ENCODE measurements at regions not wholly inside any gene's neighbourhood (a gene's known extent, or its start where the extent isn't known, plus 50 kb on each side); places are given as distances from the start of the nearest gene placed in this dataset.
A peak's percentile ranks its signal among the peaks of the same experiment; 100 is the strongest.
"Not testable (repeated sequence)": the region's sequence is repeated elsewhere in the genome, so short reads cannot be mapped to it uniquely, and the experiment has no call there.

GRCh38 chr2:8312861-8313830, 368.7 kb upstream of the ID2 start:
- no peak for DNase-seq

- DNase-seq = no peak
Observed at GRCh38 chr2:8314063-8314462, 367.8 kb upstream of the ID2 start.

GRCh38 chr2:8315531-8316165, 366.2 kb upstream of the ID2 start:
- no peak for DNase-seq

GRCh38 chr2:8316356-8316755, 365.5 kb upstream of the ID2 start:
- DNase-seq = no peak

- DNase-seq = no peak
Observed at GRCh38 chr2:8317418-8317817, 364.4 kb upstream of the ID2 start.

- no peak for DNase-seq
Observed at GRCh38 chr2:8319219-8319618, 362.6 kb upstream of the ID2 start.

- DNase-seq = no peak
Observed at GRCh38 chr2:8320311-8321066, 361.4 kb upstream of the ID2 start.

GRCh38 chr2:8322634-8323033, 359.2 kb upstream of the ID2 start:
- no peak for DNase-seq

GRCh38 chr2:8324164-8324856, 357.5 kb upstream of the ID2 start:
- DNase-seq = peak; percentile 90

GRCh38 chr2:8324901-8325300, 357.0 kb upstream of the ID2 start:
- no peak for DNase-seq

- no peak for DNase-seq
Observed at GRCh38 chr2:8327371-8328100, 354.3 kb upstream of the ID2 start.

- DNase-seq = no peak
Observed at GRCh38 chr2:8328217-8328616, 353.6 kb upstream of the ID2 start.

GRCh38 chr2:8329660-8330622, 351.9 kb upstream of the ID2 start:
- no peak for DNase-seq

- DNase-seq = no peak
Observed at GRCh38 chr2:8331068-8331467, 350.8 kb upstream of the ID2 start.

GRCh38 chr2:8332646-8333045, 349.2 kb upstream of the ID2 start:
- DNase-seq = peak; percentile 15

GRCh38 chr2:8333177-8333831, 348.6 kb upstream of the ID2 start:
- DNase-seq = no peak

GRCh38 chr2:8333832-8334187, 348.0 kb upstream of the ID2 start:
- not testable (repeated sequence) for DNase-seq

GRCh38 chr2:8334866-8335325, 347.0 kb upstream of the ID2 start:
- DNase-seq = no peak

GRCh38 chr2:8335801-8336200, 346.1 kb upstream of the ID2 start:
- no peak for DNase-seq

GRCh38 chr2:8337321-8337720, 344.5 kb upstream of the ID2 start:
- DNase-seq = no peak

All from NCI-H345 (cell line).